Activated T-cell treated with anti-CD3 and anti-CD28 coated beads, Interleukin-2, amount 50 U/mL, for 4 hours (primary cell): ENCODE measurements at regions not wholly inside any gene's neighbourhood (a gene's known extent, or its start where the extent isn't known, plus 50 kb on each side); places are given as distances from the start of the nearest gene placed in this dataset.

ENCODE experiments used
- ATAC-seq, 2 donors: fragments of 200-7000 bp; cut with Tn5 transposase; one replicate each; pipeline ENCODE4 v1.10.0; 2021
- DNase-seq: peaks from one replicate; pipeline ENCODE4 v3.0.0-alpha.2; 2020
- H3K27me3 Mint-ChIP-seq: one replicate; pipeline ENCODE4 v1.8.0; 2021; ENCODE audit warnings: low read depth, mixed read lengths
- H3K36me3 Mint-ChIP-seq: one replicate; pipeline ENCODE4 v1.8.0; 2022; ENCODE audit warnings: mixed read lengths; ENCODE audit not compliant: insufficient read depth
- H3K4me1 Mint-ChIP-seq: one replicate; pipeline ENCODE4 v1.8.0; 2021; ENCODE audit warnings: low read depth, mixed read lengths
- H3K4me3 Mint-ChIP-seq: one replicate; pipeline ENCODE4 v1.8.0; 2021; ENCODE audit warnings: mild to moderate bottlenecking, moderate library complexity, mixed read lengths
- H3K9me3 Mint-ChIP-seq: one replicate; pipeline ENCODE4 v1.8.0; 2021; ENCODE audit warnings: mixed read lengths

DNA sequence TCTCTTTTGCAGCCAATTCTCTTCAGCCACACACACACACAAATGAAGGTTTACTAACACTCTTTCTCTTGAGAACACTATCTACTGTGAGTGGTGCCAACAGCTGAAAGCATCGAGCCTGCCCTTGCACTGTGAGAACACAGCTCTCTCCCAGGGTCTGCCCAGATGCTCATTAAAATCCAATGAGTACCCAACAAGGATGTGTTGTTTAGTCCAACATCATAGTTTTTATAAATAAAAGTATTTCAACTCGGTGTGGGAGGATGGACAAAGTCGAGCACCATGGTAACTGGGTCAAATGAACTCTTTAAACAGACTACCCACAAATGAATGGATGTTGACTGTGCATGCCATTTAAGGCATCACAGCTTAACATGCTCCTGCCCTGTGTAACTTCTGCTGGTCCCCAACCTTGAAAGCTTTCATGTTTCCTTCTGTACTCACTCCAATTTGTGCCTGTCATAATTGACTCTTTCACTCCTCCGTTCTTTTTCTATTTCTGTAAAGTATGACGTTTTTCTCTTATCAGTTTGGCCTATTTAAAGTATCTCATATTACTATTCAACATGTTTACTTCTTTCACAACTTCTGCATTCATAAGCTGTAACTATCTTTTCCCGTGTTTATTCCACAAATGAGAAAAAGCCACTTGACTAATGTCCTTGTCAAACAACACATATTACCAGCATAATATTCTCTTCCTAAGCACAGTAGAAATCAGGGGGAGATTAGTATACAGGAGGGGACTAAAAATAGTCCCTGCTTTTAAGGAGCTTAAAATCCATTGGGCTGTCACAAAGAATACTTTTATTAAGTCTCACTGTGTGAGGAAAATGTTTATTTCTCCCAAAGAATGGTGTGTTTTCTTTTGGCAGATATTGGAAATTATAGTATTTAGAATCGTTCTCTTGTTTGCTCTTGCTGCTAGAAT is 215.4 kb downstream of the RFPL4B start:
- H3K27me3 Mint-ChIP-seq = no peaks in the 10 kb centered on the region
- H3K4me1 Mint-ChIP-seq = no peaks in the 10 kb centered on the region
- no peak overlapping the region for H3K4me3 Mint-ChIP-seq
- no peak for DNase-seq
- H3K36me3 Mint-ChIP-seq = no peaks in the 10 kb centered on the region
- no peak for ATAC-seq
- no peaks in the 10 kb centered on the region for H3K9me3 Mint-ChIP-seq

GRCh38 chr6:112563368-112563767 is 216.2 kb downstream of the RFPL4B start:
- Mint-ChIP-seq H3K4me1 (no peaks in the 10 kb centered on the region), H3K27me3 (no peaks in the 10 kb centered on the region), H3K9me3 (no peaks in the 10 kb centered on the region), H3K36me3 (no peaks in the 10 kb centered on the region), H3K4me3 (no peak overlapping the region)
- no peak for ATAC-seq
- DNase-seq = no peak

DNA sequence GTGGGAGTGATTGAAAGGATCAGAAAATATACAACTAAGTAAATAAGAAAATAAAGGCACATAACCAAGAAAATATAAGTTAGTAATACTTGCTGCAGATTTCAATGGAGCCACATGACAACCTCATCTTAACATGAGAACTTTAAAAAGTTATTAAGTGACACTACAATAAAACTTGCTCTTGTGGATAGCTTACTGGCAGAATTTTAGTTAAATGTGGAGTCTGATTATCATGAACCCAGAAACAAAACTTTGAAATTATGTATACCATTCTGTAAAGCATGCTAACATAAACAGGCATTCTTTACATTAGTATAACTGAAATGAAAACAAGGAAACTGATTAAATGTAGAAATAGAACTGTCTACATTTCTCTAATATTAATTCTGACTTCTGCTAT is 220.9 kb downstream of the RFPL4B start:
- Mint-ChIP-seq H3K9me3 (no peaks in the 10 kb centered on the region), H3K36me3 (no peaks in the 10 kb centered on the region), H3K27me3 (no peaks in the 10 kb centered on the region), H3K4me1 (no peaks in the 10 kb centered on the region), H3K4me3 (no peak overlapping the region)
- DNase-seq = no peak
- no peak for ATAC-seq

GRCh38 chr6:112571488-112572270 is 224.5 kb downstream of the RFPL4B start:
- no peak for DNase-seq
- Mint-ChIP-seq H3K27me3 (no peaks in the 10 kb centered on the region), H3K4me3 (no peak overlapping the region), H3K36me3 (no peaks in the 10 kb centered on the region), H3K9me3 (no peaks in the 10 kb centered on the region), H3K4me1 (no peaks in the 10 kb centered on the region)
- no peak for ATAC-seq

- Mint-ChIP-seq H3K36me3 (no peaks in the 10 kb centered on the region), H3K27me3 (no peaks in the 10 kb centered on the region), H3K9me3 (no peaks in the 10 kb centered on the region), H3K4me1 (no peaks in the 10 kb centered on the region), H3K4me3 (no peak overlapping the region)
- ATAC-seq = no peak
- no peak for DNase-seq
Observed at GRCh38 chr6:112574190-112574589, 227.1 kb downstream of the RFPL4B start.

DNA sequence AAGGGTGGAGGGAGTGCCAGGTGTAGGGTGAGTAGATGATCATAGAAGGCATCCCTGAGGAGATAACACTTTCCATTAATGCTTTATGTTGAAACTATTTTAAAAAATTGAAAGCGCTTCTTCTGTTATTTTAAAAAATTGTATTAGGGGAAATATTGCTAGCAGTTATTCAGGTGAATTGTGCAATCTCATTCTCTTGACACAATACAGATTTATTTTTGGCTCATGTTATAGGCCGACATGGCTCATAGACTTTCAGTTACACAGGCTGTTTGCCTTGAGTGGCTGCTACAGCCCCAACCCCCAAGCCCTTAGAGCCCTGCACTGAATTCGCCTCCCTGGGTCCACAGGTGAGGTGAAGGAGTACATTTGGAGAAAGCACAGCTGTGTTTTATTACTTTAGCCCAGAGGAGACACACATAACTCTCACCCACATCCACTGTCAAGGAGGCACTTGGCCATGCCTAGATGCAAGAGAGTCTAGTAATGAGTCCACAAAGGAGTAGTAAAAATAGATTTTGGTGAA is 228.2 kb downstream of the RFPL4B start:
- Mint-ChIP-seq H3K4me1 (no peaks in the 10 kb centered on the region), H3K36me3 (no peaks in the 10 kb centered on the region), H3K4me3 (no peak overlapping the region), H3K9me3 (no peaks in the 10 kb centered on the region), H3K27me3 (no peaks in the 10 kb centered on the region)
- ATAC-seq (no peak), DNase-seq (no peak)

GRCh38 chr6:112576423-112576822 is 229.3 kb downstream of the RFPL4B start:
- ATAC-seq (no peak), DNase-seq (no peak)
- no peaks in the 10 kb centered on the region for H3K9me3 Mint-ChIP-seq
- no peak overlapping the region for H3K4me3 Mint-ChIP-seq
- H3K36me3 Mint-ChIP-seq = no peaks in the 10 kb centered on the region
- H3K4me1 Mint-ChIP-seq = no peaks in the 10 kb centered on the region
- no peaks in the 10 kb centered on the region for H3K27me3 Mint-ChIP-seq

DNA sequence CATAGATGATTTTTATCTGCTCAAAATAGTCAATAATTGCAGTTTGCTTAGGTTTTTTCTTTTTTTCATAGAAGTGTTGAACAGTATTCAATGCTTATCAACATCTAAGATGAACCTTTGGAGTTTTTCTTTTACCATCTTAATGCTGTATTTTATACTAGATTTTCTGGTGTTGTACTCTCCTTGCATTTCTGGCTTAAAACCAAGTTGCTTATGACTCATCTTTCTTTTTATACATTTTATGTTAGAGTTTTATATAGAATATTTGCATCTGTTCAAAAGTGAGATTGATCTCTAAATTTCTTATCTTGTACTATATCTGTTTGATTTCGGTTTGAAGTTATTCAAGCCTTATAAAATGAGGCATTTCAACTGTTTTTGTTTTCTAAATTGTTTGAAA is 232.5 kb downstream of the RFPL4B start:
- Mint-ChIP-seq H3K27me3 (no peaks in the 10 kb centered on the region), H3K4me3 (no peak overlapping the region), H3K4me1 (no peaks in the 10 kb centered on the region), H3K36me3 (no peaks in the 10 kb centered on the region), H3K9me3 (no peaks in the 10 kb centered on the region)
- ATAC-seq = no peak
- DNase-seq = no peak

GRCh38 chr6:112581015-112581414 is 233.9 kb downstream of the RFPL4B start:
- Mint-ChIP-seq H3K36me3 (no peaks in the 10 kb centered on the region), H3K4me1 (no peaks in the 10 kb centered on the region), H3K4me3 (no peak overlapping the region), H3K9me3 (no peaks in the 10 kb centered on the region), H3K27me3 (no peaks in the 10 kb centered on the region)
- DNase-seq = no peak
- ATAC-seq = no peak

DNA sequence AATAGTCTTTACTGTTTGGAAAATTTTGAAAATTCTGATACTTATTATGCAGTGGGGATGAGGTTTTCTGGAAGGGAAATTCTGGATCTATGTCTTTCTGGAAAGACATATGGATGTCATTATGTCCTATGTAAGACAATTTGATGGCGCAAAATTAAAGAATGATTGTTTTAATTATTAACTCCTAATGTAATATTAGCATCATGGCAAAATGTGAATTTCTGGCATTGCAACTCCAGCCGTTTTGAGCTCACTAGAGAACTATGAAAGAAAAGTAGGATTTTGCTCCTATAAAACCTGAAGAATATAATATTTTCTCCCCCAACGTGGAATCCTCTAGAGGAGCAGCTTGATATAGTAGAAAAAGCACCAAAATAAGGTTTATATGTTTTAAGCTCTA is 243.2 kb downstream of the RFPL4B start:
- Mint-ChIP-seq H3K9me3 (peaks cover 19% of the 10 kb centered on the region), H3K4me3 (no peak overlapping the region), H3K36me3 (no peaks in the 10 kb centered on the region), H3K27me3 (no peaks in the 10 kb centered on the region), H3K4me1 (no peaks in the 10 kb centered on the region)
- DNase-seq (no peak), ATAC-seq (no peak)

- H3K36me3 Mint-ChIP-seq = no peaks in the 10 kb centered on the region
- no peaks in the 10 kb centered on the region for H3K27me3 Mint-ChIP-seq
- no peak for DNase-seq
- H3K9me3 Mint-ChIP-seq = peaks cover 19% of the 10 kb centered on the region
- no peak overlapping the region for H3K4me3 Mint-ChIP-seq
- no peaks in the 10 kb centered on the region for H3K4me1 Mint-ChIP-seq
- ATAC-seq = no peak
Observed at GRCh38 chr6:112591329-112591728, 244.2 kb downstream of the RFPL4B start.

DNA sequence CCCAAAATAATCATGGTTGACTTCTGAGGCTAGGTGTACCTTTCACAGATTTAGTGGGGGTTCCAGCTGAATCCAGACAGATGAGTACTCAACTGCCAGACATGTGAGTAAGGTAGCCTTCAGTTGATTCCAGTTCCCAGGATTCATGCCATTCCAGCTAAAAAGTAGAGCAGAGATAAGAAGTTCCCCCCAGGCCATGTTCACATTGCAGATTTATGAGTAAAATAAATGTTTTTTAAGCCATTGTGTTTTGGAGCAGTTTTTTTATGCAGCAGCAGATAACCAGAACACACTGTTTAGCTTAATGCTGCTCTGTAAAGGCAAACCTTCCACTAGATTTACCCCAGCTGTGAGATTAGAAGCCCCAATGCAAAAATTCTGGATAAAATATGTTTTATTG is 245.0 kb downstream of the RFPL4B start:
- peaks cover 19% of the 10 kb centered on the region for H3K9me3 Mint-ChIP-seq
- DNase-seq (no peak), ATAC-seq (no peak)
- no peaks in the 10 kb centered on the region for H3K27me3 Mint-ChIP-seq
- no peaks in the 10 kb centered on the region for H3K36me3 Mint-ChIP-seq
- H3K4me1 Mint-ChIP-seq = no peaks in the 10 kb centered on the region
- H3K4me3 Mint-ChIP-seq = no peak overlapping the region

DNA sequence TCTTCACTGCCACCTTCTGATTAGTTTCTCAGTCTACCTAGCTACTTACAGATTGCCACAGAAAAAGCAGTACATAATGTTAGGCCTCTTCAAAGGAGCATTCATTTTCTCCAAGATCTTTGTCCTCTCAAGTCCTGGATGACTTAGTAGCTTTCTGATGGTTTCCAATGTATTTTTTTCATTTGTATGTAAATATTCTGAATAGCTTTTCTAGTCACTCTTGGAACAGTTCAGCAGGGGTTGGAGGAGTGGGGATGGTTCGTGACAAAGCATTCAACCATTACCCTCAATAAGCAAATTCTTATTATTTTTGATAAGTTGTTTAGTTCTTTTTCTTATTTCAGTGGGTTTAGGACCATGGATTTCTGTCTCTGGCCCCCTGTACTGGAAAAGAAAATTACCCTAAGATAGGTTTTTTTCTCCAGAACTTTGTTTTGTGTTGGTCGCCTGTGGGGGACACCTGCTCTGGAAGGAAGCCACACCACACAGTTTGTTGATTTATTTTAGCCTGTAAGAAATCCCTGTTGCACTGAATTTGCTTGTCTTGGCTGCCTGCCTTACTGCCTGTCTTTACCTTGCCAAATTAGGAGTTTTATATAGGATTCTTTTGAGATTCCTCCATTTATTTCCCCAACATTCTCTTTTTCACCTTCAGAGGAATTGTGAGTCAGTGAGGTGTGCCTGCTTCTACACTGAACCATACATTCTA is 247.9 kb downstream of the RFPL4B start:
- Mint-ChIP-seq H3K4me1 (no peaks in the 10 kb centered on the region), H3K36me3 (no peaks in the 10 kb centered on the region), H3K4me3 (no peak overlapping the region), H3K9me3 (peaks cover 15% of the 10 kb centered on the region), H3K27me3 (no peaks in the 10 kb centered on the region)
- no peak for DNase-seq
- ATAC-seq = no peak

- Mint-ChIP-seq H3K27me3 (no peaks in the 10 kb centered on the region), H3K4me3 (no peak overlapping the region), H3K9me3 (peaks cover 15% of the 10 kb centered on the region), H3K4me1 (no peaks in the 10 kb centered on the region), H3K36me3 (no peaks in the 10 kb centered on the region)
- no peak for ATAC-seq
- no peak for DNase-seq
Observed at GRCh38 chr6:112595841-112596240, 248.7 kb downstream of the RFPL4B start.
